ENCODE measurements at regions not wholly inside any gene's neighbourhood (a gene's known extent, or its start where the extent isn't known, plus 50 kb on each side); places are given as distances from the start of the nearest gene placed in this dataset.

DNA sequence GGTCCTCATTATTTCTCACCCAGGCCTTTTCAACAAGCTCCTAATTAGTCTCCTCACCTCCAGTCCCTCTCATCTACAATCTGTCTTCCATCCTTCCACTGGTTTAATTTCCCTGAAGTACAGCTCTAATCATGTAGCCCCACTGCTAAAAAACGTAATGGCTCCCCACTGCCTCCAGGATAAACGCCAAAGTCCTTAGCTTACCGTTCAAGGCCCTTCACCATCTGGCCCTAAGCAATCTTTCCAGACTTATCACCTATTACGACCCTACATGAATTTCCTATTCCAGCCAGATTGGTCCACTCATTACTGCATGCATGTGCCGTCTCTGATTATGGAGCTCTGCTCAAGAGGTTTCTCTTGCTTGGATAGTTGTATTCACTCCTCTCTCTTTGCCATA lies 83.1 kb upstream of the DAB1 start:
- no peaks in the 10 kb centered on the region for H3K9me3 Mint-ChIP-seq
- DNase-seq = no peak
- no peak overlapping the region for H3K4me3 Mint-ChIP-seq
- H3K27me3 Mint-ChIP-seq (ENCODE audit: insufficient read depth) = peaks cover 9% of the 10 kb centered on the region; the same call in 1 of the 2 replicates
- no peak overlapping the region for H3K27ac Mint-ChIP-seq
- TF ChIP-seq, protein P1, sequence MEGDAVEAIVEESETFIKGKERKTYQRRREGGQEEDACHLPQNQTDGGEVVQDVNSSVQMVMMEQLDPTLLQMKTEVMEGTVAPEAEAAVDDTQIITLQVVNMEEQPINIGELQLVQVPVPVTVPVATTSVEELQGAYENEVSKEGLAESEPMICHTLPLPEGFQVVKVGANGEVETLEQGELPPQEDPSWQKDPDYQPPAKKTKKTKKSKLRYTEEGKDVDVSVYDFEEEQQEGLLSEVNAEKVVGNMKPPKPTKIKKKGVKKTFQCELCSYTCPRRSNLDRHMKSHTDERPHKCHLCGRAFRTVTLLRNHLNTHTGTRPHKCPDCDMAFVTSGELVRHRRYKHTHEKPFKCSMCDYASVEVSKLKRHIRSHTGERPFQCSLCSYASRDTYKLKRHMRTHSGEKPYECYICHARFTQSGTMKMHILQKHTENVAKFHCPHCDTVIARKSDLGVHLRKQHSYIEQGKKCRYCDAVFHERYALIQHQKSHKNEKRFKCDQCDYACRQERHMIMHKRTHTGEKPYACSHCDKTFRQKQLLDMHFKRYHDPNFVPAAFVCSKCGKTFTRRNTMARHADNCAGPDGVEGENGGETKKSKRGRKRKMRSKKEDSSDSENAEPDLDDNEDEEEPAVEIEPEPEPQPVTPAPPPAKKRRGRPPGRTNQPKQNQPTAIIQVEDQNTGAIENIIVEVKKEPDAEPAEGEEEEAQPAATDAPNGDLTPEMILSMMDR (IDR thresholded peaks at IDR 0.05) = no peak
- H3K36me3 Mint-ChIP-seq (ENCODE audit: low read depth) = no peaks in the 10 kb centered on the region
- no peaks in the 10 kb centered on the region for H3K4me1 Mint-ChIP-seq (ENCODE audit: low read depth)

DNA sequence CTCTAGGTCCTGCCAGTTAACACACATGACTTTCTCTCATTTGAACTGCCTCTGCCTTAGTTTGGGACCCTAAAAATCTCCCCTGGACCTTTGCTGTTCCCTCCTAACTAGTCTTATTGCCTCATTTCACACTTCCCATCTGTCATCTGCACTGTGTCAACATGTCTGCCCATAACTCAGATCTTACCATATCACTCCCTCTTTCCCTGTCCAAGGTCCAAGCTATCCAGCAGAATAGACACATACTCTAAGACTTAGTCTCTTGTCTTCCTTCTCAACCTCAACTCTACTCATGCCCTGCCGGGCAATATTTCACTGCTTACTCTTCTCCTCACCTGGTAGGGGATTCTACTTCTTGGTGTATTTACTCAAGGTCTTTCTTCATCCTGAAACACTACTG lies 79.5 kb upstream of the DAB1 start:
- H3K36me3 Mint-ChIP-seq (ENCODE audit: low read depth) = no peaks in the 10 kb centered on the region
- no peak overlapping the region for H3K4me3 Mint-ChIP-seq
- no peak overlapping the region for H3K27ac Mint-ChIP-seq
- no peaks in the 10 kb centered on the region for H3K9me3 Mint-ChIP-seq
- DNase-seq = no peak
- H3K27me3 Mint-ChIP-seq (ENCODE audit: insufficient read depth) = peaks cover 13% of the 10 kb centered on the region
- H3K4me1 Mint-ChIP-seq (ENCODE audit: low read depth) = no peaks in the 10 kb centered on the region
- TF ChIP-seq, protein P1 (IDR thresholded peaks at IDR 0.05) = no peak

DNA sequence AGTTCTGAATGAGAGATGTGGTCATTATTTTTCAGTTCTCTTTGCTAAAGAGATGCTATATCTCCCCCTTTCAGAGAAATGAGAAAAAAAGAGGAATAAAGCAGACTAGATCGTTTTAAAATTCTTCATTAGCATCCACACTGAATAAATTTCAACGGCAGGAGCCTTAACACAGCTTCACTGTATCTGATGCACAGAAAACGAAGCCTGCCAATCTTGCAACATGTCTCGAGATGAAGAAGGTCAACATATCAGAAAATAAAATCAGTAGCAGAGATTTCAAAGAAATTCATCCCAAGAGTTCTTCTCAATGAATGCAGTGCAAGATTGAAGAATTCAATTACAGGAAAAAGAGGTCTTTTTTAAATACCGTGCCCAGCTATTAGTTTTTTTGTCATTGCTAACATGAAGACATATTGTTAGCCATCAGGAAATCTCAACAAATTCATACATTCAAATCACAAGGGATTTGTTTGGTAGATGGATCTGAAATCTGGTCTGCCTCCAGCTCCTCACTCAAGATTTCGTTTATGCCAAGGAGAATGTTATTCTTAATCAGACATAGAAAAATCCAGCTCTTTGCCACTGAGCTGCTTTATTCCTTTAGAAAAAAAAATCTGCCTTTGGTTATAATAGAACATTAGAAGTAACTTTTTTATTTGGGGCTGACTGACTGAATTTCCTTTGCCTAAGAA lies 76.4 kb upstream of the DAB1 start:
- DNase-seq = no peak
- Mint-ChIP-seq H3K9me3 (no peaks in the 10 kb centered on the region), H3K27ac (no peak overlapping the region), H3K27me3 (ENCODE audit: insufficient read depth) (peaks cover 7% of the 10 kb centered on the region), H3K4me3 (no peak overlapping the region), H3K4me1 (ENCODE audit: low read depth) (no peaks in the 10 kb centered on the region), H3K36me3 (ENCODE audit: low read depth) (no peaks in the 10 kb centered on the region)
- TF ChIP-seq, protein P1 (IDR thresholded peaks at IDR 0.05) = no peak

DNA sequence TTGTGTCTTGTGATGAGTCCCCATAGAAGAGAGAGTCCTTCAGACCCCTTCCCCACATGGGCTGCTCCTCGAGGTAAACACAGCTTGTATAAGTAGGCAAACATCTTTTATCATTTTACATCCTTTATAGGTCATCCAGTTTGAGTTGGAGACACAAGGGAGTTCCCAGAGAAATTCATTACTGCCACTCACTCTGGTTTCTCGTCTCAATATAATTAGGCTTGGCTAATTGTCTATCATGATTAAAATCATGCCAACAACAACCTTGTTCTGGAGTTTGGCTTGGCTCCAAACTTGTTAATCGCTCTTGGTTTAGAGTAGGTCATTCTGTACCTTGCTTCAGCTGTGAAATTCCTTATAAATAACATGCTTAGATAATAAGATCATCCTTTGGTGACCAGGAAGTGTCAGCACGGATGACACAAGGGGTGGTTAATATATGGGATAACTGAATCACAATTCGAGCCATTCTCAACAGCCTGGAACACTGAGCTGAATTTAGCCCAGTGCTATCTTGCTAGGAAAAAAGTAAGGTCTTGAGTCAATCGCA lies 70.7 kb upstream of the DAB1 start:
- Mint-ChIP-seq H3K4me1 (ENCODE audit: low read depth) (peaks cover 14% of the 10 kb centered on the region), H3K4me3 (no peak overlapping the region), H3K9me3 (no peaks in the 10 kb centered on the region), H3K27ac (no peak overlapping the region), H3K36me3 (ENCODE audit: low read depth) (no peaks in the 10 kb centered on the region), H3K27me3 (ENCODE audit: insufficient read depth) (peaks cover 4% of the 10 kb centered on the region)
- TF ChIP-seq, protein P1 (IDR thresholded peaks at IDR 0.05) = no peak
- no peak for DNase-seq

DNA sequence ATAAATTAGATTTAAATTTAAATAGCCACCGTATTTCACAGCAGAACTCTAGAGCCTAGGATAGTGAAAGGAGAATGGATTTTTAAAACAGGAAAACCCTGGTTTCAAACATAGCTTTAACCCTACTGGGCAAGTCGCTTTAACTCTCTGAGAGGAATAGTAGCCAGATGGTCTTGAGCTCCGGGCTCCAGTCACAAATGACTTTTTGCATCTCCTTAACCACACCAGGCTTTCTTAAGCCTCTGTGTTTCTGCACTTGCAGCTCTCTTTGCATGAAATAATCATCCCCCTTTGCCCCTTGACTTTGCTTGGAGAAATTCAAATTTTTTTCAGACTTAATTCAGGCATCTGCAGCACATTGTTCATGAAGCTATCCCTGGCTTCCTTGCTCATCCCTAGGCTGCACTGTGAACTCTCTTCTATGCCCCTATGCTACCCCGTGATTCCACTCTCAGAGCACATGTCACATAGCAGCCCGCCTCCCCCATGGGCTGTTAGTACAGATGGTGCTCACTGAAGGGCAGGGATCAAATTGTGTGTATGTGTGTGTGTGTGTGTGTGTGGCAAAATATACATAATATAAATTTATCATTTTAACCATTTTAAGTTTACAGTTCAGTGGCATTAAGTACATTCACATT lies 68.8 kb upstream of the DAB1 start:
- no peak for DNase-seq
- H3K27ac Mint-ChIP-seq = no peak overlapping the region
- no peaks in the 10 kb centered on the region for H3K36me3 Mint-ChIP-seq (ENCODE audit: low read depth)
- H3K4me1 Mint-ChIP-seq (ENCODE audit: low read depth) = peaks cover 23% of the 10 kb centered on the region
- TF ChIP-seq, protein P1 (IDR thresholded peaks at IDR 0.05) = no peak
- H3K27me3 Mint-ChIP-seq (ENCODE audit: insufficient read depth) = peaks cover 2% of the 10 kb centered on the region; the same call in 1 of the 2 replicates
- H3K9me3 Mint-ChIP-seq = no peaks in the 10 kb centered on the region
- no peak overlapping the region for H3K4me3 Mint-ChIP-seq

All from HFFc6 (cell line).